ENCODE measurements at regions not wholly inside any gene's neighbourhood (a gene's known extent, or its start where the extent isn't known, plus 50 kb on each side); places are given as distances from the start of the nearest gene placed in this dataset.

GRCh38 chr16:80060470-80060869 lies 459.9 kb upstream of the MAF start:
- TF ChIP-seq POLR2AphosphoS5 (IDR thresholded peaks at IDR 0.05; ENCODE audit: insufficient read depth, low read depth, low read length) (no peak), CTCF (IDR thresholded peaks at IDR 0.05; ENCODE audit: extremely low read depth in 1 of 2, insufficient read depth in 1 of 2, low read depth in 1 of 2, low read length in 2 of 2) (no peak)

Measured in endothelial cell of umbilical vein (primary cell).